Astrocyte (in vitro differentiated cells and primary cell): ENCODE measurements at regions not wholly inside any gene's neighbourhood (a gene's known extent, or its start where the extent isn't known, plus 50 kb on each side); places are given as distances from the start of the nearest gene placed in this dataset.

Experiments used
- CTCF ChIP-seq: IDR thresholded peaks from 2 replicates; pipeline ENCODE4 v1.5.1; 2011; ENCODE audit warnings: low read depth, mild to moderate bottlenecking, inconsistent platforms, low read length, moderate library complexity; ENCODE audit not compliant: insufficient read depth
- EZH2 ChIP-seq: IDR thresholded peaks from 2 replicates; pipeline ENCODE4 v1.6.1; 2012; ENCODE audit warnings: mild to moderate bottlenecking, low read length, inconsistent platforms; ENCODE audit not compliant: insufficient read depth

GRCh38 chr2:235390816-235391194 is 103.0 kb upstream of the AGAP1 start:
- TF ChIP-seq CTCF (no peak), EZH2 (no peak)
